Neuronal stem cell (in vitro differentiated cells): ENCODE measurements at regions not wholly inside any gene's neighbourhood (a gene's known extent, or its start where the extent isn't known, plus 50 kb on each side); places are given as distances from the start of the nearest gene placed in this dataset.

Source experiments
- DNase-seq: peaks from one replicate; pipeline ENCODE4 v3.0.0-alpha.2; 2013; ENCODE audit warnings: low spot score
- H2AFZ ChIP-seq: one replicate; pipeline ENCODE4 v1.6.1; 2013; ENCODE audit warnings: mild to moderate bottlenecking, low read length, inconsistent platforms
- H2AK5ac ChIP-seq: 2 replicates; pipeline ENCODE4 v1.6.1; 2013; ENCODE audit warnings: low read depth, mild to moderate bottlenecking, inconsistent platforms, low read length, moderate library complexity, mixed read lengths
- H2BK120ac ChIP-seq: 2 replicates; pipeline ENCODE4 v1.6.1; 2013; ENCODE audit warnings: low read depth, mild to moderate bottlenecking, inconsistent platforms, low read length, moderate library complexity, mixed read lengths
- H2BK12ac ChIP-seq: one replicate; pipeline ENCODE4 v1.6.1; 2013; ENCODE audit warnings: low read length, inconsistent platforms
- H2BK15ac ChIP-seq: 2 replicates; pipeline ENCODE4 v1.6.1; 2013; ENCODE audit warnings: mild to moderate bottlenecking, low read length, inconsistent platforms, mixed read lengths
- H2BK5ac ChIP-seq: one replicate; pipeline ENCODE4 v1.6.1; 2013; ENCODE audit warnings: inconsistent platforms, mild to moderate bottlenecking, low read length, moderate library complexity
- H3K14ac ChIP-seq: one replicate; pipeline ENCODE4 v1.6.1; 2013; ENCODE audit warnings: low read length, inconsistent platforms
- H3K18ac ChIP-seq: 2 replicates; pipeline ENCODE4 v1.6.1; 2013; ENCODE audit warnings: low read length, inconsistent platforms
- H3K23ac ChIP-seq: 2 replicates; pipeline ENCODE4 v1.6.1; 2013; ENCODE audit warnings: low read depth, mild to moderate bottlenecking, mixed read lengths, low read length, inconsistent platforms; ENCODE audit not compliant: poor library complexity
- H3K27ac ChIP-seq: replicated peaks from 3 replicates; pipeline ENCODE4 v1.5.1; 2013; ENCODE audit warnings: low read length, inconsistent platforms
- H3K27me3 ChIP-seq, 3 experiments: 2 replicates each; pipeline ENCODE4 v1.6.1; 2013; ENCODE audit warnings: low read length in 3 of 3, mild to moderate bottlenecking in 2 of 3, inconsistent platforms in 1 of 3, low read depth in 1 of 3, mixed read lengths in 1 of 3, moderate library complexity in 1 of 3; ENCODE audit not compliant: control insufficient read depth in 3 of 3, insufficient read depth in 3 of 3
- H3K36me3 ChIP-seq, 2 donors: replicated peaks in 1 of 2; 2 replicates each; pipeline ENCODE4 v1.6.1; 2013; ENCODE audit warnings: low read length in 2 of 2; ENCODE audit not compliant: control insufficient read depth in 2 of 2, insufficient read depth in 2 of 2
- H3K4ac ChIP-seq: 2 replicates; pipeline ENCODE4 v1.6.1; 2013; ENCODE audit warnings: inconsistent platforms, mild to moderate bottlenecking, low read length, moderate library complexity
- H3K4me1 ChIP-seq, 2 donors: 1 replicate in 1 of 2; 2 replicates in 1 of 2; pipeline ENCODE4 v1.6.1; 2013; ENCODE audit warnings: low read length in 2 of 2, low read depth in 1 of 2; ENCODE audit not compliant: control insufficient read depth in 2 of 2, insufficient read depth in 1 of 2
- H3K4me2 ChIP-seq: one replicate; pipeline ENCODE4 v1.6.1; 2013; ENCODE audit warnings: mild to moderate bottlenecking, low read length, inconsistent platforms; ENCODE audit not compliant: insufficient read depth, poor library complexity, severe bottlenecking
- H3K4me3 ChIP-seq, 2 donors: 2 replicates each; pipeline ENCODE4 v1.5.1; 2013; ENCODE audit warnings: low read length in 2 of 2, mild to moderate bottlenecking in 2 of 2, inconsistent platforms in 1 of 2, moderate library complexity in 1 of 2
- H3K79me1 ChIP-seq: one replicate; pipeline ENCODE4 v1.6.1; 2013; ENCODE audit warnings: low read depth, mild to moderate bottlenecking, inconsistent platforms, low read length, moderate library complexity
- H3K9ac ChIP-seq: one replicate; pipeline ENCODE4 v1.6.1; 2013; ENCODE audit warnings: mild to moderate bottlenecking, low read depth, low read length, inconsistent platforms; ENCODE audit not compliant: poor library complexity
- H3K9me3 ChIP-seq, 2 donors: replicated peaks in 1 of 2; 2 replicates each; pipeline versions ENCODE3 to v1.6.1; 2013; ENCODE audit warnings: low read length in 2 of 2, mild to moderate bottlenecking in 2 of 2, inconsistent platforms in 1 of 2, low read depth in 1 of 2, mixed read lengths in 1 of 2, moderate library complexity in 1 of 2; ENCODE audit not compliant: control insufficient read depth in 2 of 2, insufficient read depth in 1 of 2
- H4K8ac ChIP-seq: one replicate; pipeline ENCODE4 v1.6.1; 2013; ENCODE audit warnings: low read depth, mild to moderate bottlenecking, inconsistent platforms, low read length, moderate library complexity
- H4K91ac ChIP-seq: one replicate; pipeline ENCODE4 v1.6.1; 2013; ENCODE audit warnings: low read length, low read depth, mild to moderate bottlenecking, inconsistent platforms; ENCODE audit not compliant: poor library complexity
- WGBS, 2 donors: extraction: QIAGEN DNeasy Blood & Tissue Kit; methylation state at CpG; one replicate each; pipeline ENCODE4 v1.1.7; 2013; ENCODE audit warnings: missing lambda C conversion rate in 2 of 2, mixed read lengths in 1 of 2; ENCODE audit not compliant: insufficient read length in 2 of 2, insufficient replicate concordance in 1 of 2; ENCODE audit errors: extremely low coverage in 2 of 2; 5-methylcytosine and 5-hydroxymethylcytosine counted together

DNA sequence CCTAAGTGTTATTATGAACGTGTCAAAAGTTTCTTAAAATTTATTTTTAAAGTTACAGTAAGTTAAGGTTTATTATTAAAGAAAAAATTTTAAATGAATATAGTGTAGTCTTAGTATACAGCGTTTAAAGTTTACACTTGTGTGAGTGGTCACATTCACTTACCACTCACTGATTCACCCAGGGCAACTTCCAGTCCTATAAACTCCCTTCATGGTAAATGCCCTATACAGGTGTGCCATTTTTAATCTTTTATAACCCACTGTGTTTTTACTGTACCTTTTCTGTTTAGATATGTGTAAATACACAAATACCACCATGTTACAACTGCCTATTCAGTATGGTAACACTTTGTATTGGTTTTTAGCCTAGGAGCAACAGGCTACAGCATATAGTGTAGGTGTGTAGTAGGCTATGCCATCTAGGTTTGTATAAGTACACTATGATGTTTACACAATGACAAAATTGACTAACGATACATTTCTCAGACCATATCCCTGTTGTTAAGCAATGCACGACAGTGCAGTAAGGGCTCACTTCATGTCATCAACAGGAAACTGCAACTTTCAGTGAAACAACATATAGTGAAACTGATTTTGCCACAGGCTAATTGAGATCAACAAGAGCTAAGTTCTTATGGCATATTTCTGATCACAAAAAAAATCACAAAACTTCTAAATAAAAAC is 112.0 kb upstream of the TMCC3 start:
- WGBS, 2 donors: no CpG with 5 or more reads among the region's 4 CpGs
- no peak overlapping the region for H4K91ac ChIP-seq

DNA sequence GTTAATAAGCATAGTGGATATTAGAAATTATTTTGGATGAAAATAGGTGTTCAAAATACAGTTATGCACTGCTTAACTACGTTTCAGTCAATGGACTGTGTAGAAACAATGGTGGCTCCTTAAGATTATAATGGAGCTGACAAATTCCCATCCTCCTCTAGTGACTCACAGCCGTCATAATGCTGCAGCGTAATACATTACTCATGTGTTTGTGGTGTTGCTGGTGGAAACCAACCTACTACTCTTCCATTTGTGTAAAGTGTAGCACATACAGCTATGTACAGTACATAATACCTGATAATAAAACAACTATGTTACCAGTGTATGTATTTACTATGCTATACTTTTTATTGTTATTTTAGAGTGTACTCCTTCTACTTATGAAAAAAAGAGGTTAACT is 111.2 kb upstream of the TMCC3 start:
- Histone ChIP-seq H3K4me2 (no peak overlapping the region), H3K23ac (no peak overlapping the region), H4K8ac (no peak overlapping the region), H2BK120ac (no peak overlapping the region), H3K79me1 (no peaks in the 10 kb centered on the region), H3K18ac (no peak overlapping the region), H3K36me3 (no peaks in the 10 kb centered on the region), H2AK5ac (no peak overlapping the region), H4K91ac (no peak overlapping the region), H3K9me3 (no peaks in the 10 kb centered on the region), H2AFZ (no peak overlapping the region), H2BK5ac (no peak overlapping the region), H3K14ac (no peak overlapping the region), H3K9ac (no peak overlapping the region), H3K4me3 (no peak overlapping the region), H3K27me3 (no peaks in the 10 kb centered on the region), H2BK15ac (no peak overlapping the region), H3K27ac (no peak overlapping the region), H3K4me1 (no peaks in the 10 kb centered on the region), H3K4ac (no peak overlapping the region), H2BK12ac (no peak overlapping the region)
- WGBS, 2 donors: no CpG with 5 or more reads among the region's 3 CpGs
- DNase-seq: no peak

More for the DNA sequence above, 112.0 kb upstream of the TMCC3 start:
- no peak overlapping the region for H4K8ac ChIP-seq
- no peak overlapping the region for H2BK5ac ChIP-seq
- no peak overlapping the region for H3K27ac ChIP-seq
- no peak overlapping the region for H3K14ac ChIP-seq
- H3K9me3 ChIP-seq: no peaks in the 10 kb centered on the region
- no peak overlapping the region for H3K18ac ChIP-seq
- H2BK15ac ChIP-seq: no peak overlapping the region
- no peak overlapping the region for H3K4me3 ChIP-seq
- no peaks in the 10 kb centered on the region for H3K4me1 ChIP-seq
- H2BK12ac ChIP-seq: no peak overlapping the region
- no peak overlapping the region for H3K4me2 ChIP-seq
- no peak overlapping the region for H3K9ac ChIP-seq
- no peak overlapping the region for H2AFZ ChIP-seq
- H3K27me3 ChIP-seq: no peaks in the 10 kb centered on the region
- no peaks in the 10 kb centered on the region for H3K36me3 ChIP-seq
- no peak overlapping the region for H2BK120ac ChIP-seq
- no peak overlapping the region for H3K23ac ChIP-seq
- H3K79me1 ChIP-seq: no peaks in the 10 kb centered on the region
- no peak overlapping the region for H2AK5ac ChIP-seq
- H3K4ac ChIP-seq: no peak overlapping the region
- DNase-seq: no peak

DNA sequence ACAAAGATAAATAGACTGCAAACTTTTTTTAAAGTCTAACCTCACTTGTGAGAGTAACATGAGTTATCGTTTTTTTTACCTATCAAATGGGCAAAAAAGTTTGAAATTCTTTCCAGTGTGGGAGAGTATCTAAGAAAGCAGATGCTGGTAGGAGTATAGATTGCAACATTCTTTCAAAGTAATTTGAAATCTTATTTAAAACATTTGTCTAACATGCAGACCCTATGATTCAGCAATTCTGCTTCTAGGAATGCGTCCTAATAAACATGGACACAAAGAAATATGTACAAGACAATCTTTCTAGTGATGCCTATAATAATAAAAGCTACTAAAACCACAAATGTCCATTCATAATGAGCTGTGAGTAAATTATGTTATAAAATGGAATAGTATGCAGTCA is 110.4 kb upstream of the TMCC3 start:
- no peak overlapping the region for H2BK120ac ChIP-seq
- no peak overlapping the region for H3K4me2 ChIP-seq
- no peak overlapping the region for H3K23ac ChIP-seq
- H3K79me1 ChIP-seq: no peaks in the 10 kb centered on the region
- H3K4me3 ChIP-seq: no peak overlapping the region
- no peak overlapping the region for H4K8ac ChIP-seq
- H3K9ac ChIP-seq: no peak overlapping the region
- H3K27ac ChIP-seq: no peak overlapping the region
- H3K14ac ChIP-seq: no peak overlapping the region
- no peak overlapping the region for H4K91ac ChIP-seq
- H3K36me3 ChIP-seq: no peaks in the 10 kb centered on the region
- H2AFZ ChIP-seq: no peak overlapping the region
- H3K9me3 ChIP-seq: no peaks in the 10 kb centered on the region
- no peak overlapping the region for H2AK5ac ChIP-seq
- no CpG with 5 or more reads among the region's 2 CpGs for WGBS, 2 donors
- H2BK15ac ChIP-seq: no peak overlapping the region
- DNase-seq: no peak
- no peaks in the 10 kb centered on the region for H3K27me3 ChIP-seq
- no peak overlapping the region for H3K18ac ChIP-seq
- H3K4ac ChIP-seq: no peak overlapping the region
- no peak overlapping the region for H2BK5ac ChIP-seq
- no peaks in the 10 kb centered on the region for H3K4me1 ChIP-seq
- H2BK12ac ChIP-seq: no peak overlapping the region

DNA sequence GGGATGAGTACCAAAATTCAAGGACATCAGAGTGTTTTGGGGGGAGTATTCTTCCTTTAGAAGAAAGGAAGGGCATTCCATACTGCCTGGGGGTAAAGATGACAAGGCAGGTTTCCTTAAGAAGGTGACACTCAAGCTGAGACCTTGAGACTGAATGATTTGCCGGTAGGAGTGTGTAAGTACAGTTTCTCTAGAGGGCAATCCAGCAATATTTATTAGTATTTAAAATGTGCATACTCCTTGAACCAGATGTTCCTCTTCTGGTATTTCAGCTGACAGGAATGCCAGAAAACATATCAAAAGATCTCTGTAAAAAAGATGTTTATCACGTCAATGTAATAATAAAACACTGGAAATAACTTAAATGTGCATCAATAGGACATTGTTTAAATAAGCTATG is 106.4 kb upstream of the TMCC3 start:
- Histone ChIP-seq H3K36me3 (no peaks in the 10 kb centered on the region), H2AFZ (no peak overlapping the region), H3K14ac (no peak overlapping the region), H3K9ac (no peak overlapping the region), H3K18ac (no peak overlapping the region), H3K4me3 (no peak overlapping the region), H4K8ac (no peak overlapping the region), H3K79me1 (no peaks in the 10 kb centered on the region), H2BK12ac (no peak overlapping the region), H2BK15ac (no peak overlapping the region), H4K91ac (no peak overlapping the region), H2AK5ac (no peak overlapping the region), H3K9me3 (no peaks in the 10 kb centered on the region), H2BK120ac (no peak overlapping the region), H3K4me2 (no peak overlapping the region), H3K27ac (no peak overlapping the region), H3K23ac (no peak overlapping the region), H3K4me1 (no peaks in the 10 kb centered on the region), H3K4ac (no peak overlapping the region), H2BK5ac (no peak overlapping the region), H3K27me3 (no peaks in the 10 kb centered on the region)
- no peak for DNase-seq
- no CpG with 5 or more reads among the region's 2 CpGs for WGBS, 2 donors
